Suprapubic skin (tissue), 4 donors: ENCODE measurements at regions not wholly inside any gene's neighbourhood (a gene's known extent, or its start where the extent isn't known, plus 50 kb on each side); places are given as distances from the start of the nearest gene placed in this dataset.

Experiments used
- CTCF ChIP-seq, 2 donors: fragments of 200-600 bp in 1 of 2; fragments of 450-650 bp in 1 of 2; sonication (generic) in 1 of 2; IDR thresholded peaks; one replicate each; pipeline ENCODE4 v1.5.1; 2016 to 2019; ENCODE audit warnings: antibody characterized with exemption in 2 of 2, mild to moderate bottlenecking in 1 of 2, moderate library complexity in 1 of 2
- EP300 ChIP-seq: sonication (generic); formaldehyde crosslinking; IDR thresholded peaks from one replicate; pipeline ENCODE4 v1.6.1; 2017; ENCODE audit warnings: antibody characterized with exemption
- POLR2A ChIP-seq, 2 donors: fragments of 450-650 bp; IDR thresholded peaks; one replicate each; pipeline ENCODE4 v1.6.1; 2017; ENCODE audit warnings: antibody characterized with exemption in 2 of 2, mild to moderate bottlenecking in 2 of 2, moderate library complexity in 2 of 2
- POLR2AphosphoS5 ChIP-seq, 3 donors: sonication (generic); formaldehyde crosslinking; IDR thresholded peaks; one replicate each; pipeline ENCODE4 v1.6.1; 2017; ENCODE audit warnings: antibody characterized with exemption in 3 of 3

GRCh38 chr2:8172661-8173060 lies 509.2 kb upstream of the ID2 start:
- TF ChIP-seq CTCF (IDR thresholded peaks at IDR 0.05) (no peak), POLR2AphosphoS5 (IDR thresholded peaks at IDR 0.05) (no peak), POLR2A (IDR thresholded peaks at IDR 0.05) (no peak), EP300 (no peak)
